H9 (cell line): ENCODE measurements at regions not wholly inside any gene's neighbourhood (a gene's known extent, or its start where the extent isn't known, plus 50 kb on each side); places are given as distances from the start of the nearest gene placed in this dataset.

ENCODE experiments used
- DNase-seq: peaks from one replicate; pipeline ENCODE4 v3.0.0-alpha.2; 2017
- H2AFZ ChIP-seq: one replicate; pipeline ENCODE4 v1.6.1; 2013; ENCODE audit warnings: mild to moderate bottlenecking, low read length, control low read depth, moderate library complexity
- H2AK5ac ChIP-seq: 2 replicates; pipeline ENCODE4 v1.6.1; 2013; ENCODE audit warnings: low read length, control low read depth, mixed read lengths; ENCODE audit not compliant: insufficient read length
- H2BK120ac ChIP-seq: one replicate; pipeline ENCODE4 v1.6.1; 2013; ENCODE audit warnings: low read depth, mild to moderate bottlenecking, low read length, control low read depth, inconsistent platforms; ENCODE audit not compliant: poor library complexity, severe bottlenecking
- H2BK12ac ChIP-seq: 2 replicates; pipeline ENCODE4 v1.6.1; 2013; ENCODE audit warnings: low read length, control low read depth, mixed read lengths, low read depth; ENCODE audit not compliant: insufficient read length
- H2BK15ac ChIP-seq: 2 replicates; pipeline ENCODE4 v1.6.1; 2013; ENCODE audit warnings: low read depth, low read length, control low read depth
- H2BK20ac ChIP-seq: one replicate; pipeline ENCODE4 v1.6.1; 2013; ENCODE audit warnings: low read depth, mild to moderate bottlenecking, low read length, control low read depth, inconsistent platforms; ENCODE audit not compliant: poor library complexity, severe bottlenecking
- H2BK5ac ChIP-seq: 2 replicates; pipeline ENCODE4 v1.6.1; 2013; ENCODE audit warnings: low read length, control low read depth, mixed read lengths; ENCODE audit not compliant: insufficient read length
- H3K14ac ChIP-seq: 2 replicates; pipeline ENCODE4 v1.6.1; 2013; ENCODE audit warnings: low read length, control low read depth; ENCODE audit not compliant: insufficient read depth
- H3K18ac ChIP-seq: 2 replicates; pipeline ENCODE4 v1.6.1; 2013; ENCODE audit warnings: low read depth, mild to moderate bottlenecking, mixed read lengths, low read length, control low read depth; ENCODE audit not compliant: insufficient read length
- H3K23ac ChIP-seq: 2 replicates; pipeline ENCODE4 v1.6.1; 2013; ENCODE audit warnings: low read length, control low read depth, mixed read lengths, low read depth; ENCODE audit not compliant: insufficient read length
- H3K23me2 ChIP-seq: 2 replicates; pipeline ENCODE4 v1.6.1; 2013; ENCODE audit warnings: low read depth, mild to moderate bottlenecking, mixed read lengths, low read length, control low read depth; ENCODE audit not compliant: insufficient read length, poor library complexity, severe bottlenecking
- H3K27ac ChIP-seq: 2 replicates; pipeline ENCODE4 v1.5.1; 2013; ENCODE audit warnings: low read length, control low read depth, mixed read lengths, low read depth; ENCODE audit not compliant: insufficient read length
- H3K27me3 ChIP-seq: 2 replicates; pipeline ENCODE4 v1.6.1; 2013; ENCODE audit warnings: low read length, control low read depth, inconsistent platforms; ENCODE audit not compliant: insufficient read depth
- H3K4ac ChIP-seq: 2 replicates; pipeline ENCODE4 v1.6.1; 2013; ENCODE audit warnings: low read depth, mild to moderate bottlenecking, control low read depth, inconsistent platforms, low read length, moderate library complexity
- H3K4me1 ChIP-seq: 2 replicates; pipeline ENCODE4 v1.6.1; 2013; ENCODE audit warnings: low read length, control low read depth, inconsistent platforms; ENCODE audit not compliant: insufficient read depth
- H3K4me2 ChIP-seq: 2 replicates; pipeline ENCODE4 v1.6.1; 2013; ENCODE audit warnings: low read length, control low read depth, mixed read lengths; ENCODE audit not compliant: insufficient read length, insufficient read depth
- H3K56ac ChIP-seq: 2 replicates; pipeline ENCODE4 v1.6.1; 2013; ENCODE audit warnings: low read depth, mild to moderate bottlenecking, mixed read lengths, low read length, control low read depth; ENCODE audit not compliant: insufficient read length
- H3K79me1 ChIP-seq: 2 replicates; pipeline ENCODE4 v1.6.1; 2013; ENCODE audit warnings: low read depth, mild to moderate bottlenecking, moderate library complexity, low read length, control low read depth, inconsistent platforms; ENCODE audit not compliant: insufficient read depth, poor library complexity, severe bottlenecking
- H3K79me2 ChIP-seq: 2 replicates; pipeline ENCODE4 v1.6.1; 2013; ENCODE audit warnings: low read length, control low read depth, inconsistent platforms; ENCODE audit not compliant: insufficient read depth
- H3K9ac ChIP-seq: 2 replicates; pipeline ENCODE4 v1.6.1; 2013; ENCODE audit warnings: low read length, control low read depth, mixed read lengths; ENCODE audit not compliant: insufficient read length; ENCODE audit errors: extremely low read depth
- H3K9me3 ChIP-seq: one replicate; pipeline ENCODE4 v1.6.1; 2013; ENCODE audit warnings: low read depth, low read length, inconsistent platforms; ENCODE audit not compliant: control insufficient read depth
- H3T11ph ChIP-seq: one replicate; pipeline ENCODE4 v1.6.1; 2013; ENCODE audit warnings: mild to moderate bottlenecking, low read length, control low read depth, inconsistent platforms
- H4K20me1 ChIP-seq: one replicate; pipeline ENCODE4 v1.6.1; 2013; ENCODE audit not compliant: control insufficient read depth, insufficient read length, insufficient read depth
- H4K5ac ChIP-seq: 2 replicates; pipeline ENCODE4 v1.6.1; 2013; ENCODE audit warnings: low read depth, mild to moderate bottlenecking, mixed read lengths, low read length, control low read depth; ENCODE audit not compliant: insufficient read length
- H4K8ac ChIP-seq: replicated peaks from 2 replicates; pipeline ENCODE4 v1.6.1; 2013; ENCODE audit warnings: low read length, control low read depth, mixed read lengths, low read depth; ENCODE audit not compliant: insufficient read length
- H4K91ac ChIP-seq: 2 replicates; pipeline ENCODE4 v1.6.1; 2013; ENCODE audit warnings: low read depth, mild to moderate bottlenecking, moderate library complexity, mixed read lengths, low read length, control low read depth; ENCODE audit not compliant: insufficient read length
- H3K27ac Mint-ChIP-seq, 3 experiments: 2 replicates in 2 of 3; 3 replicates in 1 of 3; pipeline ENCODE4 v1.8.0; 2020 to 2021; ENCODE audit warnings: mixed read lengths in 3 of 3, mild to moderate bottlenecking in 1 of 3, moderate library complexity in 1 of 3
- H3K27me3 Mint-ChIP-seq: 2 replicates; pipeline ENCODE4 v1.8.0; 2021; ENCODE audit warnings: low read depth, mild to moderate bottlenecking, moderate library complexity, mixed read lengths
- H3K36me3 Mint-ChIP-seq, 3 experiments: 2 replicates in 2 of 3; 3 replicates in 1 of 3; pipeline ENCODE4 v1.8.0; 2020 to 2021; ENCODE audit warnings: low read depth in 3 of 3, mixed read lengths in 3 of 3; ENCODE audit not compliant: insufficient read depth in 1 of 3
- H3K4me1 Mint-ChIP-seq, 2 experiments: 2 replicates each; pipeline ENCODE4 v1.8.0; 2020; ENCODE audit warnings: mixed read lengths in 2 of 2
- H3K4me3 Mint-ChIP-seq, 2 experiments: 2 replicates in 1 of 2; 3 replicates in 1 of 2; pipeline ENCODE4 v1.8.0; 2020 to 2021; ENCODE audit warnings: mild to moderate bottlenecking in 2 of 2, mixed read lengths in 2 of 2, moderate library complexity in 1 of 2
- H3K9me3 Mint-ChIP-seq, 2 experiments: 2 replicates in 1 of 2; 3 replicates in 1 of 2; pipeline ENCODE4 v1.8.0; 2020; ENCODE audit warnings: mild to moderate bottlenecking in 2 of 2, mixed read lengths in 2 of 2, moderate library complexity in 1 of 2
- WGBS: extraction: QIAGEN DNeasy Blood & Tissue Kit; methylation state at CpG from one replicate; pipeline ENCODE4 v1.1.7; 2013; ENCODE audit warnings: missing lambda C conversion rate, low lambda C conversion rate, mixed read lengths; ENCODE audit not compliant: insufficient read length; ENCODE audit errors: extremely low coverage; 5-methylcytosine and 5-hydroxymethylcytosine counted together
- TF ChIP-seq, protein P1 (sequence below): fragments of 200-600 bp; sonication (generic); conservative IDR thresholded peaks from 3 replicates; pipeline ENCODE4 v1.8.0; 2021; ENCODE audit warnings: antibody characterized with exemption, mild to moderate bottlenecking

DNA sequence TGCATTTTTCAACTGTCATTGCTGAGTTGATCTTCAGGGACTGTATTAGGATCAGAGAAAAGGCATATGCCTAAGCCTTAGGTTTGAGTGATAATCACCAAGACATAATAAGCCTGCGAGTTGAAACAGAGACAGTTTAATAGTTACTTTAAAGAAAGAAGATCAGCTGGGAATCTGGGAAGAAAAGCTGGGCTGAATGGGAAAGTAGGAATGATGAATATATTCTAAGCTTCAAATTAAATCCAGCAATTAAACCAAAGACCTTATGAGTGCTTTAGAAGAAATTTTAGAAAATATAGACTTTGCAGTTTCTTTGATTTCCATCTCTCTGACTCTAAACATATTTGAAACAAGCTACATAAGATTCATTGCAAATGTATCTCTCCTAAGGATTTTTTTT is 222.3 kb downstream of the ENC1 start:
- Histone ChIP-seq H3K9ac (no peak overlapping the region), H4K8ac (no peak overlapping the region), H3T11ph (no peak overlapping the region), H2AK5ac (no peak overlapping the region), H3K9me3 (no peaks in the 10 kb centered on the region), H2BK15ac (no peak overlapping the region), H3K56ac (no peak overlapping the region), H2BK20ac (no peak overlapping the region), H2BK120ac (no peak overlapping the region), H3K14ac (no peak overlapping the region), H3K4ac (no peak overlapping the region), H3K4me2 (no peak overlapping the region), H3K27ac (no peak overlapping the region), H3K79me1 (no peaks in the 10 kb centered on the region), H4K91ac (no peak overlapping the region), H3K18ac (no peak overlapping the region), H4K20me1 (no peaks in the 10 kb centered on the region), H2BK12ac (no peak overlapping the region), H3K23ac (no peak overlapping the region), H3K79me2 (no peaks in the 10 kb centered on the region), H3K23me2 (no peaks in the 10 kb centered on the region), H2AFZ (no peak overlapping the region), H3K4me1 (no peaks in the 10 kb centered on the region), H2BK5ac (no peak overlapping the region), H3K27me3 (no peaks in the 10 kb centered on the region), H4K5ac (no peak overlapping the region)
- no peaks in the 10 kb centered on the region; a peak in 1 of 7 replicates for H3K36me3 Mint-ChIP-seq
- H3K27me3 Mint-ChIP-seq = peaks cover 2% of the 10 kb centered on the region
- DNase-seq = no peak
- H3K4me1 Mint-ChIP-seq = peaks cover 0 to 3% of the 10 kb centered on the region in 2 experiments; a peak in 1 of 4 replicates
- H3K9me3 Mint-ChIP-seq = no peaks in the 10 kb centered on the region; a peak in 1 of 5 replicates
- H3K27ac Mint-ChIP-seq = no peak overlapping the region
- TF ChIP-seq, protein P1, sequence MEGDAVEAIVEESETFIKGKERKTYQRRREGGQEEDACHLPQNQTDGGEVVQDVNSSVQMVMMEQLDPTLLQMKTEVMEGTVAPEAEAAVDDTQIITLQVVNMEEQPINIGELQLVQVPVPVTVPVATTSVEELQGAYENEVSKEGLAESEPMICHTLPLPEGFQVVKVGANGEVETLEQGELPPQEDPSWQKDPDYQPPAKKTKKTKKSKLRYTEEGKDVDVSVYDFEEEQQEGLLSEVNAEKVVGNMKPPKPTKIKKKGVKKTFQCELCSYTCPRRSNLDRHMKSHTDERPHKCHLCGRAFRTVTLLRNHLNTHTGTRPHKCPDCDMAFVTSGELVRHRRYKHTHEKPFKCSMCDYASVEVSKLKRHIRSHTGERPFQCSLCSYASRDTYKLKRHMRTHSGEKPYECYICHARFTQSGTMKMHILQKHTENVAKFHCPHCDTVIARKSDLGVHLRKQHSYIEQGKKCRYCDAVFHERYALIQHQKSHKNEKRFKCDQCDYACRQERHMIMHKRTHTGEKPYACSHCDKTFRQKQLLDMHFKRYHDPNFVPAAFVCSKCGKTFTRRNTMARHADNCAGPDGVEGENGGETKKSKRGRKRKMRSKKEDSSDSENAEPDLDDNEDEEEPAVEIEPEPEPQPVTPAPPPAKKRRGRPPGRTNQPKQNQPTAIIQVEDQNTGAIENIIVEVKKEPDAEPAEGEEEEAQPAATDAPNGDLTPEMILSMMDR = no peak
- no peak overlapping the region for H3K4me3 Mint-ChIP-seq
- no CpG with 5 or more reads among the region's 1 CpG for WGBS
